ENCODE measurements at regions not wholly inside any gene's neighbourhood (a gene's known extent, or its start where the extent isn't known, plus 50 kb on each side); places are given as distances from the start of the nearest gene placed in this dataset.

GRCh38 chr5:88952996-88953643 is 70.1 kb upstream of the MEF2C start:
- TF ChIP-seq CTCF (IDR thresholded peaks at IDR 0.05; ENCODE audit: poor library complexity), result no peak
- no peak for TF ChIP-seq EZH2phosphoT487 (IDR thresholded peaks at IDR 0.05; ENCODE audit: low read depth, severe bottlenecking, unreplicated experiment)
